HG03432 (cell line): ENCODE measurements at regions not wholly inside any gene's neighbourhood (a gene's known extent, or its start where the extent isn't known, plus 50 kb on each side); places are given as distances from the start of the nearest gene placed in this dataset.
"Not testable (repeated sequence)": the region's sequence is repeated elsewhere in the genome, so short reads cannot be mapped to it uniquely, and the experiment has no call there.

ENCODE experiments used
- ATAC-seq: cut with Tn5 transposase; IDR thresholded peaks from one replicate; pipeline ENCODE4 v1.9.1; 2021; ENCODE audit warnings: mild to moderate bottlenecking, moderate library complexity; ENCODE audit not compliant: unreplicated experiment

- ATAC-seq: no peak
Observed at GRCh38 chr22:25281675-25282345, 62.4 kb downstream of the CRYBB2 start.

GRCh38 chr22:25282346-25282670 lies 62.9 kb downstream of the CRYBB2 start:
- no peak for ATAC-seq

GRCh38 chr22:25282671-25283561 lies 63.5 kb downstream of the CRYBB2 start:
- ATAC-seq: no peak

GRCh38 chr22:25288481-25288880 lies 69.0 kb downstream of the CRYBB2 start:
- not testable (repeated sequence) for ATAC-seq

GRCh38 chr22:25301912-25302311 lies 82.5 kb downstream of the CRYBB2 start:
- ATAC-seq: not testable (repeated sequence)

- not testable (repeated sequence) for ATAC-seq
Observed at GRCh38 chr22:25309586-25309985, 90.1 kb downstream of the CRYBB2 start.

GRCh38 chr22:25311924-25312323 lies 92.5 kb downstream of the CRYBB2 start:
- not testable (repeated sequence) for ATAC-seq

GRCh38 chr22:25318081-25318823 lies 98.8 kb downstream of the CRYBB2 start:
- ATAC-seq: no peak

- no peak for ATAC-seq
Observed at GRCh38 chr22:25327018-25327755, 107.7 kb downstream of the CRYBB2 start.

GRCh38 chr22:25331050-25331449 lies 111.6 kb downstream of the CRYBB2 start:
- no peak for ATAC-seq

- not testable (repeated sequence) for ATAC-seq
Observed at GRCh38 chr22:25331911-25332310, 112.5 kb downstream of the CRYBB2 start.

- no peak for ATAC-seq
Observed at GRCh38 chr22:25332386-25332785, 112.9 kb downstream of the CRYBB2 start.

- ATAC-seq: no peak
Observed at GRCh38 chr22:25334162-25334490, 114.7 kb downstream of the CRYBB2 start.

- not testable (repeated sequence) for ATAC-seq
Observed at GRCh38 chr22:25334631-25335030, 115.2 kb downstream of the CRYBB2 start.

GRCh38 chr22:25335276-25335675 lies 115.8 kb downstream of the CRYBB2 start:
- ATAC-seq: not testable (repeated sequence)

GRCh38 chr22:25340536-25340935 lies 121.1 kb downstream of the CRYBB2 start:
- not testable (repeated sequence) for ATAC-seq

- not testable (repeated sequence) for ATAC-seq
Observed at GRCh38 chr22:25344366-25344765, 124.9 kb downstream of the CRYBB2 start.

GRCh38 chr22:25346859-25347751 lies 127.7 kb downstream of the CRYBB2 start:
- no peak for ATAC-seq

GRCh38 chr22:25347752-25348102 lies 128.3 kb downstream of the CRYBB2 start:
- no peak for ATAC-seq

- ATAC-seq: no peak
Observed at GRCh38 chr22:25348391-25348790, 129.0 kb downstream of the CRYBB2 start.
